Activated T-helper 1 cell treated with anti-CD3 and anti-CD28 coated beads, Interleukin-12 subunit alpha, Interleukin-12 subunit beta, Interleukin-2, Interleukin-4 antibody, amounts not matched to agents 30 ng/mL and 10 ng/mL and 1 ng/mL, durations not matched to agents 14 hours and 24 hours and 36 hours (primary cell): ENCODE measurements at regions not wholly inside any gene's neighbourhood (a gene's known extent, or its start where the extent isn't known, plus 50 kb on each side); places are given as distances from the start of the nearest gene placed in this dataset.

Experiments
- DNase-seq: peaks from one replicate; pipeline ENCODE4 v3.0.0; 2021; ENCODE audit warnings: low spot score
- H3K27ac Mint-ChIP-seq: one replicate; pipeline ENCODE4 v1.8.0; 2021; ENCODE audit warnings: mild to moderate bottlenecking, mixed read lengths
- H3K27me3 Mint-ChIP-seq: one replicate; pipeline ENCODE4 v1.8.0; 2022; ENCODE audit warnings: mild to moderate bottlenecking, moderate library complexity, mixed read lengths; ENCODE audit not compliant: insufficient read depth
- H3K36me3 Mint-ChIP-seq: one replicate; pipeline ENCODE4 v1.8.0; 2021; ENCODE audit warnings: low read depth, mixed read lengths
- H3K4me1 Mint-ChIP-seq: one replicate; pipeline ENCODE4 v1.8.0; 2021; ENCODE audit warnings: low read depth, mixed read lengths
- H3K4me3 Mint-ChIP-seq: one replicate; pipeline ENCODE4 v1.8.0; 2021; ENCODE audit warnings: mild to moderate bottlenecking, moderate library complexity, mixed read lengths
- H3K9me3 Mint-ChIP-seq: one replicate; pipeline ENCODE4 v1.8.0; 2021; ENCODE audit warnings: mixed read lengths
- intact Hi-C: fragments of 100-400 bp; cut with micrococcal nuclease; formaldehyde crosslinking; loops from one replicate; pipeline ENCODE4 v1.15.1; 2024

GRCh38 chr15:75138016-75138999 lies 63.4 kb upstream of the C15orf39 start:
- intact Hi-C loops, result no loop called here
- no peak for DNase-seq
- peaks cover 32% of the 10 kb centered on the region for H3K27me3 Mint-ChIP-seq
- H3K4me3 Mint-ChIP-seq, result no peak overlapping the region
- H3K9me3 Mint-ChIP-seq, result peaks cover 21% of the 10 kb centered on the region
- no peak overlapping the region for H3K27ac Mint-ChIP-seq
- peaks cover 16% of the 10 kb centered on the region for H3K4me1 Mint-ChIP-seq
- peaks cover 6% of the 10 kb centered on the region for H3K36me3 Mint-ChIP-seq

GRCh38 chr15:75140080-75140879 lies 61.4 kb upstream of the C15orf39 start:
- peaks cover 6% of the 10 kb centered on the region for H3K36me3 Mint-ChIP-seq

DNA sequence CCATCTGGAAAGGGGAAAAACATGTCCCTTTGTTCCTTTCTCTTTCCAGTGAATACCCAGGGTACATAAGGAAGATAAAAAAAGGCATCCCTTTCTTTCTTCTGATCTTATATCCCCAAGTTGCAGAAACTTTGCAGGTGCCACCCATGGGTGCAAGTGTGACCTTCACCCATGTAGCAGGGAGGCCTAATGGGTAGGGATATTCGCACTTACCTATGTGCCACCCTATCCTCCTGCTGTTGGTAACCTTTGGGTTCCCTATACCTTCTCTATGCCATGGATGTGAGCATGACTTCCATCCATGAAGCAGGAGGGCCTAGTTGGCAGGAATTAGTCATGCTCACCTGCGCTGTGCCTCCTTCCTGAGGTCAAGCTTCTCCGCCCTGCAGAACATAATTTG lies 59.2 kb upstream of the C15orf39 start:
- Mint-ChIP-seq H3K27ac (no peak overlapping the region), H3K27me3 (peaks cover 4% of the 10 kb centered on the region), H3K36me3 (peaks cover 6% of the 10 kb centered on the region), H3K9me3 (peaks cover 22% of the 10 kb centered on the region), H3K4me1 (peaks cover 16% of the 10 kb centered on the region), H3K4me3 (no peak overlapping the region)
- intact Hi-C loops, result no loop called here
- DNase-seq, result no peak

More at GRCh38 chr15:75140080-75140879, 61.4 kb upstream of the C15orf39 start:
- H3K27ac Mint-ChIP-seq, result no peak overlapping the region
- H3K4me3 Mint-ChIP-seq, result no peak overlapping the region
- peaks cover 16% of the 10 kb centered on the region for H3K4me1 Mint-ChIP-seq
- intact Hi-C loops, result no loop called here
- peaks cover 20% of the 10 kb centered on the region for H3K27me3 Mint-ChIP-seq
- H3K9me3 Mint-ChIP-seq, result peaks cover 22% of the 10 kb centered on the region
- no peak for DNase-seq

DNA sequence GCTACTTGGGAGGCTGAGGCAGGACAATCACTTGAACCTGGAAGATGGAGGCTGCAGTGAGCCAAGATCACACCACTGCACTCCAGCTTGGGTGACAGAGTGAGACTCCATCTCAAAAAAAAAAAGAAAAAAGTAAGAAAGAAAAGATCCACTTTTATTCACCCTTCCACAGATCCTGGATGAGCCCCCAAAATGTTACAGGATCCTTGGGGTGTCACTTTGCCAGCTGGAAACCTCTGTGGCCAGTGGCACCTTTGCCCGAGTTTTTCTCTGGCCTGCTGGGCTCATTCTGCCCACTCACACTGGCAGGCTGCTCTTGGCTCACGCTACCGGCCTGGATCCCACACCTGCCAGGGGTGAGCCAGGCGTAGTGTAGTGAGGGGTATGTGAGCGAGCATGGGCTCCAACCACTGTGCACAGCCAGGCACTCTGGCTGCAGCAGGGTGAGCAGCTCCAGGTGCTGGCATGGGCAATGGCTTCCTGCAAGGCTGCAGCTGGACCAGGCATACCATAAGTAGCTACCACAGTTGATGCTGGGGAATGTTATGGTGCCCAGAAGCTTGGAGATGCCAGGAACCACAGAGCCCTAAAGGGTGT lies 57.8 kb upstream of the C15orf39 start:
- Mint-ChIP-seq H3K36me3 (peaks cover 6% of the 10 kb centered on the region), H3K4me1 (peaks cover 7% of the 10 kb centered on the region), H3K9me3 (peaks cover 22% of the 10 kb centered on the region), H3K4me3 (no peak overlapping the region), H3K27ac (no peak overlapping the region), H3K27me3 (peaks cover 4% of the 10 kb centered on the region)
- DNase-seq, result no peak
- intact Hi-C loops, result no loop called here

- Mint-ChIP-seq H3K9me3 (peaks cover 22% of the 10 kb centered on the region), H3K4me3 (no peak overlapping the region), H3K4me1 (peaks cover 8% of the 10 kb centered on the region), H3K27ac (no peak overlapping the region), H3K36me3 (peaks cover 6% of the 10 kb centered on the region), H3K27me3 (peaks cover 4% of the 10 kb centered on the region)
- intact Hi-C loops, result no loop called here
- DNase-seq, result no peak
Measured at GRCh38 chr15:75145027-75145841, 56.4 kb upstream of the C15orf39 start.

DNA sequence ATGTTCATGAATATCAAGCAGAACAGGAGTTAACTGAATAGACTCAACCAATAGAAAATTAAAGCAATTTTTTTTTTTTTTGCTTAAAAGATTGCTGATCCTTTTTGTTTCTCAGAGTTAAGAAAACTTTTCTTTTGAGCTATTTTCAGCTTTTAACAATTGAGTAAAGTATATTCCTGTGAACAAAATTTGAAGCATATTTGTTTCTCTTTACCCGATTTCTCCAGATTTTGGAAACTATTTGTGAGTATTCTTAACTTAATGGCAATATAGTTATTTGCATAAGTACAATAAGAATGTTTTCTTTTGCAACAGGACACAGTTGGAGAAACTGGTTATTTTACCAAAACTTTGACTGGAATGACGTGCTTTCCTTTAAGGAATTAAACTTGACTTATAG lies 53.4 kb upstream of the C15orf39 start:
- DNase-seq, result no peak
- intact Hi-C loops, result no loop called here
- Mint-ChIP-seq H3K4me1 (peaks cover 32% of the 10 kb centered on the region), H3K27me3 (no peaks in the 10 kb centered on the region), H3K9me3 (peaks cover 1% of the 10 kb centered on the region), H3K36me3 (peaks cover 3% of the 10 kb centered on the region), H3K4me3 (no peak overlapping the region), H3K27ac (no peak overlapping the region)

GRCh38 chr15:75149867-75150709 lies 51.6 kb upstream of the C15orf39 start:
- Mint-ChIP-seq H3K36me3 (peaks cover 3% of the 10 kb centered on the region), H3K9me3 (no peaks in the 10 kb centered on the region), H3K27me3 (no peaks in the 10 kb centered on the region), H3K27ac (peak overlapping the region; percentile 14), H3K4me3 (no peak overlapping the region), H3K4me1 (peaks cover 41% of the 10 kb centered on the region)
- no peak for DNase-seq
- intact Hi-C loops, result loop anchor here (1.0 to 5.0 kb wide), 2 partner anchors 19 to 83 kb away; no protein-coding TSS in a partner anchor

DNA sequence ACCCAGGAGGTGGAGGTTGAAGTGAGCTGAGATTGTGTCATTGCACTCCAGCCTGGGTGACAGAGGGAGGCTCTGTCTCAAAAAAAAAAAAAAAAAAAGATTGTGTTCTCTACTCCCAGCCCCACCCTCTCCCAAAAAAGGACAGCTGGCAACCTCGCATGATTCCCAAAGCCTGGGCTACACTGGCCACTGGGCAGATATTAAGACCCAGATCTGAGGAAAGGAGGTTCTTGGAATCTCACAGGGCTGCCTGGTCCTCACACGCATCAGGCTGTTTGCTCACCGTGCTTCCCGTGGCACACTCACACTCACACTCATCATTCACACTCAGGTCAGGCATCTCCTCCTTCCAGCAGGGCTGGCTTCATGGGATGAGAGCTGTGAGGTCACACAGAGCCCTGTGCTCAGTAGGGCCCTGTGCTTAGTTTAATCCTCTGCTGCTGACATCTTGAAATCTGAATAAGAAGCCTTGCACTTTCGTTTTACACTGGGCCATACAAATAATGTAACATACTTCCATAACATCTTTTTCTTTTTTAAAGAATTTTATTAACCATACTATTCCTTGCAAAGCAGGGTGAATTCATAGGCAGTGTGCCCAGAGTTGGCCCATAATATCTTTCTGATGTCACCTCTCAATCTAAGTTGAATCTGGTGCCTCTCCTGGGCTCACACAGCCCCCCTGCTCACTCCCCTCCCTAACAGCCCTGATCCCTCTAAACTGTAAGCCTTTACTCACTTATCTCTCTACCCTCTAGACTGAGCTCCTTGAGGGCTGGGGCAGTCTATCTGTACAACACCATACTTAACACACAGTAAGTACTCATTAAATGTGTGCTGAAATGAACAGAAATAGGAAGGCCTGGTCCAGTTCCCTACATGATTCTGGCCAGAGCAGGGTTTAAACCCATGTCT lies 50.2 kb upstream of the C15orf39 start:
- Mint-ChIP-seq H3K4me1 (peaks cover 41% of the 10 kb centered on the region), H3K9me3 (no peaks in the 10 kb centered on the region), H3K27me3 (no peaks in the 10 kb centered on the region), H3K4me3 (no peak overlapping the region), H3K27ac (no peak overlapping the region), H3K36me3 (peaks cover 3% of the 10 kb centered on the region)
- no peak for DNase-seq
- intact Hi-C loops, result loop anchor here (2.0 to 5.0 kb wide), 2 partner anchors 47 to 84 kb away; no protein-coding TSS in a partner anchor
